ENCODE measurements at regions not wholly inside any gene's neighbourhood (a gene's known extent, or its start where the extent isn't known, plus 50 kb on each side); places are given as distances from the start of the nearest gene placed in this dataset.

DNA sequence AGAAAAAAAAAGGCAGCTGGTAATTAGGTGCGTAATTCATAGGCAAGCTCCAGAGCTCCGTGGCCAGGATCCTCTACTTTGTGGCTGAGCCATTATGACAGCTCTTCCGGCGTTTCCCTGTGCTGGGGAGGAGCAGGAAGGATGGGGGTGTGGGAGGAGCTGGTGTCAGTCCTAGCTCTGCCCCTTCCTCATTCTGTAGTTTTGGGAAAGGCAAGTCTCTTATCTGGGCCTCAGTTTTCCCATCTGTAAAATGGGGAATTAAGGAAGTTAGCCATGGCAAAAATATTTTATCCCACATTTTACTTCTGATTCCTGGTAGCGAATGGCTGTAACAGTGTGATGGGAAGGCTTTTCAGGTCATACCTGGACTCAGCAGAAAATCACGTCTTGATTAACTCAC is 81.1 kb downstream of the SEC61B start:
- no peaks in the 10 kb centered on the region for H3K4me1 ChIP-seq (ENCODE audit: control insufficient read depth, insufficient read depth, low read length)
- H3K36me3 ChIP-seq (ENCODE audit: control insufficient read depth, insufficient read depth, low read length, severe bottlenecking): no peaks in the 10 kb centered on the region
- no peaks in the 10 kb centered on the region for H3K9me3 ChIP-seq (ENCODE audit: control insufficient read depth, low read length)
- no peak for DNase-seq (ENCODE audit: low read depth)
- H3K27me3 ChIP-seq (replicated peaks; ENCODE audit: control insufficient read depth, insufficient read depth, low read length): no peaks in the 10 kb centered on the region
- H3K4me3 ChIP-seq (ENCODE audit: low read length): no peak overlapping the region
- no peak overlapping the region for H3K9ac ChIP-seq (ENCODE audit: low read length)

GRCh38 chr9:99305124-99305523 is 83.0 kb downstream of the SEC61B start:
- H3K9me3 ChIP-seq (ENCODE audit: control insufficient read depth, low read length): no peaks in the 10 kb centered on the region
- no peak for DNase-seq (ENCODE audit: low read depth)
- no peaks in the 10 kb centered on the region for H3K4me1 ChIP-seq (ENCODE audit: control insufficient read depth, insufficient read depth, low read length)
- H3K4me3 ChIP-seq (ENCODE audit: low read length): no peak overlapping the region
- no peaks in the 10 kb centered on the region for H3K36me3 ChIP-seq (ENCODE audit: control insufficient read depth, insufficient read depth, low read length, severe bottlenecking)
- H3K9ac ChIP-seq (ENCODE audit: low read length): no peak overlapping the region
- H3K27me3 ChIP-seq (replicated peaks; ENCODE audit: control insufficient read depth, insufficient read depth, low read length): no peaks in the 10 kb centered on the region

DNA sequence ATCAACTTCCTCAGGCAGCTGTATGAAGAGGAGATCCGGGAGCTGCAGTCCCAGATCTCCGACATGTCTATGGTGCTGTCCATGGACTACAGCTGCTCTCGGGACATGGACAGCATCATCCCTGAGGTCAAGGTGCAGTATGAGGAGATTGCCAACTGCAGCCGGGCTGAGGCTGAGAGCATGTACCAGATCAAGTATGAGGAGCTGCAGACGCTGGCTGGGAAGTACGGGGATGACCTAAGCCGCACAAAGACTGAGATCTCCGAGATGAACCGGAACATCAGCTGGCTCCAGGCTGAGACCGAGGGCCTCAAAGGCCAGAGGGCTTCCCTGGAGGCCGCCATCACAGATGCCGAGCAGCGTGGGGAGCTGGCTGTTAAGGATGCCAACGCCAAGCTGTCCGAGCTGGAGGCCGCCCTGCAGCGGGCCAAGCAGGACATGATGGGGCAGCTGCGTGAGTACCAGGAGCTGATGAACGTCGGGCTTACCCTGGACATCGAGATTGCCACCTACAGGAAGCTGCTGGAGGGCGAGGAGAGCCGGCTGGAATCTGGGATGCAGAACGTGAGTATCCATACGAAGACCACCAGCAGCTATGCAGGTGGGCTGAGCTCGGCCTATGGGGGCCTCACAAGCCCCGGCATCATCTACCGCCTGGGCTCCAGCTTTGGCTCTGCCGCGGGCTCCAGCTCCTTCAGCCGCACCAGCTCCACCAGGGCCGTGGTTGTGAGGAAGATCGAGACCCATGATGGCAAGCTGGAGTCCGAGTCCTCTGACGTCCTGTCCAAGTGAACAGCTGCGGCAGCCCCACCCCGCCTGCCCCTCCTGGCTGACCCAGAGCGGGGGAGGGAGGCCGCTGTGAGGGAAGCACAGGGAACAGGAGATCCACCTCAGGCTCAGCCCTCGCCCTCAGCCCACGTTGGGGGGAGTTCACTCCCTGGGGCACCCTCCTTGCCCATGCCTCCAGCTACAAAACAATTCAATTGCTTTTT is 84.0 kb downstream of the SEC61B start:
- Histone ChIP-seq H3K9ac (ENCODE audit: low read length) (no peak overlapping the region), H3K4me1 (ENCODE audit: control insufficient read depth, insufficient read depth, low read length) (no peaks in the 10 kb centered on the region), H3K4me3 (ENCODE audit: low read length) (no peak overlapping the region), H3K27me3 (replicated peaks; ENCODE audit: control insufficient read depth, insufficient read depth, low read length) (no peaks in the 10 kb centered on the region), H3K36me3 (ENCODE audit: control insufficient read depth, insufficient read depth, low read length, severe bottlenecking) (no peaks in the 10 kb centered on the region), H3K9me3 (ENCODE audit: control insufficient read depth, low read length) (no peaks in the 10 kb centered on the region)
- no peak for DNase-seq (ENCODE audit: low read depth)

- H3K4me1 ChIP-seq (ENCODE audit: control insufficient read depth, insufficient read depth, low read length): no peaks in the 10 kb centered on the region
- no peaks in the 10 kb centered on the region for H3K9me3 ChIP-seq (ENCODE audit: control insufficient read depth, low read length)
- H3K4me3 ChIP-seq (ENCODE audit: low read length): no peak overlapping the region
- H3K9ac ChIP-seq (ENCODE audit: low read length): no peak overlapping the region
- no peaks in the 10 kb centered on the region for H3K36me3 ChIP-seq (ENCODE audit: control insufficient read depth, insufficient read depth, low read length, severe bottlenecking)
- DNase-seq (ENCODE audit: low read depth): no peak
- H3K27me3 ChIP-seq (replicated peaks; ENCODE audit: control insufficient read depth, insufficient read depth, low read length): no peaks in the 10 kb centered on the region
Measured at GRCh38 chr9:99307851-99308250, 85.8 kb downstream of the SEC61B start.

DNA sequence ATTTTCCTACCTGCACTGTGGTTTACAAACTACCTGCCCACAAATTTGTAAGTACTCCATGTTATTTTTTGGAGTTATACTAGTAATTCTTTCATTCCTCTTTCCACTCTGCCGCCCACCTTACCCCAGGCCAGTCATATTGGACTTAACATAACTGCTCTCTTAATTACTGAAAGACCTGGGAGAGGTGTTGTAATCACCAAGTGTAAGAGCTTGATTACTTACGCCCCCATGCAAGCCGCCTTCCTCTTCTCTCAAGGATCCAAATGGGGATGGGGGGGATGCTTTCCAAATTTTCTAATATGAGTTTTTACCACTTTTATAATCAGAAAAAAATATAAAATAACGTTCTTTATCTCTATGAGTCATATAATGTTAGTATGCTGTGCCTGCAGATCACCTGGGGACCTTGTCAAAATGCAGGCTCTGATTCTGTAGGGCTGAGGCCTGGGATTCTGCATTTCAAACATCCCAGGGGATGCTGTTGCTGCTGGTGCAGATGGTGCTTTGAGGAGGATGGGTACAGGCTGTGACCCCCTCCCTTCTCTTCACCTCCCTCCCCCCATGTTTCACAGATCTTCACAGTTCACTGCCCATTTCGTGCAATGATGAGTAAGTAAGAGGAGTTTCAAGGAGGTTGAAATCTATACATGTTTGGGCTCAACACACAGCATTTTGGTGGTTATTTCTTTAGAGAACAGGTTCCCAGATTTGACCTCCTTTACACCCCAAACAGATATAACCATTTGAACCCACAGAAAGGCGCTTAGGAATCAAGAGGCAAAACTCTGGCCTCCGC is 87.3 kb downstream of the SEC61B start:
- Histone ChIP-seq H3K36me3 (ENCODE audit: control insufficient read depth, insufficient read depth, low read length, severe bottlenecking) (no peaks in the 10 kb centered on the region), H3K4me3 (ENCODE audit: low read length) (no peak overlapping the region), H3K27me3 (replicated peaks; ENCODE audit: control insufficient read depth, insufficient read depth, low read length) (no peaks in the 10 kb centered on the region), H3K4me1 (ENCODE audit: control insufficient read depth, insufficient read depth, low read length) (no peaks in the 10 kb centered on the region), H3K9me3 (ENCODE audit: control insufficient read depth, low read length) (no peaks in the 10 kb centered on the region), H3K9ac (ENCODE audit: low read length) (no peak overlapping the region)
- no peak for DNase-seq (ENCODE audit: low read depth)

- no peak overlapping the region for H3K4me3 ChIP-seq (ENCODE audit: low read length)
- H3K27me3 ChIP-seq (replicated peaks; ENCODE audit: control insufficient read depth, insufficient read depth, low read length): no peaks in the 10 kb centered on the region
- DNase-seq (ENCODE audit: low read depth): no peak
- no peak overlapping the region for H3K9ac ChIP-seq (ENCODE audit: low read length)
- no peaks in the 10 kb centered on the region for H3K9me3 ChIP-seq (ENCODE audit: control insufficient read depth, low read length)
- no peaks in the 10 kb centered on the region for H3K4me1 ChIP-seq (ENCODE audit: control insufficient read depth, insufficient read depth, low read length)
- H3K36me3 ChIP-seq (ENCODE audit: control insufficient read depth, insufficient read depth, low read length, severe bottlenecking): no peaks in the 10 kb centered on the region
Measured at GRCh38 chr9:99312736-99313135, 90.7 kb downstream of the SEC61B start.

DNA sequence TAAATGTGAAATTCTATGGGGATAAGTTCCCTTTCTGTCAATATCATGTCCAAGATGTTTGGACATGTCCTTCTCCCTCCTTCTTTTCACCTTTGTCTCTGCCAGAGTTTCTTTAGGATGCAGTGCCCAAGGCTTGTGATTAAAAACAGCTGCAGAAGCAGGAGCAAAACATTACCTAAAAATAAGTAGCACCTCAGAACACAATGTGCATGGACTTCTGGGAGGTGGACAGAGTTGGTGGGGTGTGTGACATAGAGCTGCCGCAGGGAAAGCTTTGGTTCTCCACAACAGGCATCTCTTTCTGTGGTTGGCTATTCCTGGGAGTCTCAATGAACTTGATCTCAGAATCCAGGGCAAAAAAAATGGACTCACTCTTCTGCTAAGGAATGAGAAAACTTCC is 97.0 kb downstream of the SEC61B start:
- Histone ChIP-seq H3K9ac (ENCODE audit: low read length) (no peak overlapping the region), H3K4me3 (ENCODE audit: low read length) (no peak overlapping the region), H3K27me3 (replicated peaks; ENCODE audit: control insufficient read depth, insufficient read depth, low read length) (peaks cover 3% of the 10 kb centered on the region), H3K9me3 (ENCODE audit: control insufficient read depth, low read length) (no peaks in the 10 kb centered on the region), H3K4me1 (ENCODE audit: control insufficient read depth, insufficient read depth, low read length) (no peaks in the 10 kb centered on the region), H3K36me3 (ENCODE audit: control insufficient read depth, insufficient read depth, low read length, severe bottlenecking) (no peaks in the 10 kb centered on the region)
- no peak for DNase-seq (ENCODE audit: low read depth)

- no peaks in the 10 kb centered on the region for H3K36me3 ChIP-seq (ENCODE audit: control insufficient read depth, insufficient read depth, low read length, severe bottlenecking)
- peaks cover 3% of the 10 kb centered on the region for H3K27me3 ChIP-seq (replicated peaks; ENCODE audit: control insufficient read depth, insufficient read depth, low read length)
- H3K9me3 ChIP-seq (ENCODE audit: control insufficient read depth, low read length): no peaks in the 10 kb centered on the region
- no peak overlapping the region for H3K9ac ChIP-seq (ENCODE audit: low read length)
- H3K4me3 ChIP-seq (ENCODE audit: low read length): no peak overlapping the region
- no peak for DNase-seq (ENCODE audit: low read depth)
- H3K4me1 ChIP-seq (ENCODE audit: control insufficient read depth, insufficient read depth, low read length): no peaks in the 10 kb centered on the region
Measured at GRCh38 chr9:99322299-99322698, 100.2 kb downstream of the SEC61B start.

DNA sequence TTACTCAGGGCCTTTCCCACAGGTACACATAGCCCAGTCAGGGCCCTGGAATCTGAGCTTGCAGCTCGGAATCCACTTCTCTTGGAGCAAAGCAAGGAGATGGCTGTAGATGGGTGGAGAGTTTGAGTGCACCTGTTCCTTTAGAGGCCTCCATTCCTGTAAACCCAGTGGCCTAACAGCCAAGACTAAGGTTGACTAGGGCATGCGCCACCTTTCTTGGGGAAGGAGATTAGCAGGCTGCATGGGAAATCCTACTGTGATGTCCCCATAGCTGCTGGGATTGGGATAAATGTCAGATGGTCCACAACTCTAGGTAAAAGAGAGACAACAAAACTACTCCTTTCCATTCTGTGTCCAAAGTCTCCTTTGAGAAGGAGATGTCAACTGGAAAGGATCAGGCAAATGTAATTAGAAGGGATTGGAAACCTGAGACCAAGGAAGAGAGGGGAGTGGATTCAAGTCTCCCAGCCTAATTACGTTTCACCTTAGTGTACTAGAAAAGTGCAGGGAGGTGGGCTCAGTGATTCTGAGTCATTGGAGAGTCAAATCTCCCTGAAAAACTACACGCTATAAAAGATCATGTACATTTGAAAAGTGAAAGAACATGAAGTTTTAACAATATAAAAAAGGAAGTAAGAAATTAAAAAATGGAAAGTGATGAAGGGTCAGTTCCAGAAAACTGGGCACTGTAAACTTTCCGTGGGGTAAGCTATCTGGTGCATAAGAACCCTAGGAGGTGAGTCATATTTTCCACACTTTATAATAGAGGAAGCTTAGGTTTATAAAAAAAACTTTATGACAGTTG is 104.2 kb downstream of the SEC61B start:
- Histone ChIP-seq H3K36me3 (ENCODE audit: control insufficient read depth, insufficient read depth, low read length, severe bottlenecking) (no peaks in the 10 kb centered on the region), H3K9me3 (ENCODE audit: control insufficient read depth, low read length) (no peaks in the 10 kb centered on the region), H3K4me1 (ENCODE audit: control insufficient read depth, insufficient read depth, low read length) (no peaks in the 10 kb centered on the region), H3K9ac (ENCODE audit: low read length) (no peak overlapping the region), H3K27me3 (replicated peaks; ENCODE audit: control insufficient read depth, insufficient read depth, low read length) (no peaks in the 10 kb centered on the region), H3K4me3 (ENCODE audit: low read length) (no peak overlapping the region)
- peak; percentile 41 for DNase-seq (ENCODE audit: low read depth)

GRCh38 chr9:99326917-99327189 is 104.8 kb downstream of the SEC61B start:
- DNase-seq (ENCODE audit: low read depth): no peak
- Histone ChIP-seq H3K36me3 (ENCODE audit: control insufficient read depth, insufficient read depth, low read length, severe bottlenecking) (no peaks in the 10 kb centered on the region), H3K9me3 (ENCODE audit: control insufficient read depth, low read length) (no peaks in the 10 kb centered on the region)

DNA sequence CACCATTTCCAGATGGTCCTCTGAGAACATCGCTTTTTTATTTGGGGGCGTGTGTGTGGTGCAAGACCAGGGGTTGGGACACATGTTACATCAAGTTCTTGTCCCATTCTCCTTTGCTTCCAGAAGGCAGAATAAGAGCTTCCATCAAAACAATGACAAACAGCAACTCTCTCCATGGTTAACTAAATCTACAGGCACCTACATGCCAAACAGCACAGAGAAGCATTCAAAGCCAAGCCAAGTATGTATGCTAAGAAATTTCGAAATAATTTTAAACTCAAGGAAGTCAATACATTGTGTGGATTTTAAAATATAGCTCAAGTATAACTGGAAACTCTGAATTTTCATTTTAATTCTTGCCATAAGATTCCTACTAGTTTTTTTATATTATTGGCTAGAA is 105.6 kb downstream of the SEC61B start:
- Histone ChIP-seq H3K4me1 (ENCODE audit: control insufficient read depth, insufficient read depth, low read length) (no peaks in the 10 kb centered on the region), H3K36me3 (ENCODE audit: control insufficient read depth, insufficient read depth, low read length, severe bottlenecking) (no peaks in the 10 kb centered on the region), H3K9me3 (ENCODE audit: control insufficient read depth, low read length) (no peaks in the 10 kb centered on the region), H3K9ac (ENCODE audit: low read length) (no peak overlapping the region), H3K4me3 (ENCODE audit: low read length) (no peak overlapping the region), H3K27me3 (replicated peaks; ENCODE audit: control insufficient read depth, insufficient read depth, low read length) (no peaks in the 10 kb centered on the region)
- peak; percentile 33 for DNase-seq (ENCODE audit: low read depth)

More at GRCh38 chr9:99326917-99327189, 104.8 kb downstream of the SEC61B start:
- H3K27me3 ChIP-seq (replicated peaks; ENCODE audit: control insufficient read depth, insufficient read depth, low read length): no peaks in the 10 kb centered on the region
- H3K9ac ChIP-seq (ENCODE audit: low read length): no peak overlapping the region
- H3K4me3 ChIP-seq (ENCODE audit: low read length): no peak overlapping the region
- H3K4me1 ChIP-seq (ENCODE audit: control insufficient read depth, insufficient read depth, low read length): no peaks in the 10 kb centered on the region
